Activated CD4-positive, alpha-beta T cell treated with anti-CD3 and anti-CD28 coated beads, Interleukin-10, Interleukin-2, amounts not matched to agents 100 ng/mL and 50 ng/mL, durations not matched to agents 16 hours and 8 hours (primary cell): ENCODE measurements at regions not wholly inside any gene's neighbourhood (a gene's known extent, or its start where the extent isn't known, plus 50 kb on each side); places are given as distances from the start of the nearest gene placed in this dataset.
"Not testable (repeated sequence)": the region's sequence is repeated elsewhere in the genome, so short reads cannot be mapped to it uniquely, and the experiment has no call there.

Source experiments
- DNase-seq: peaks from one replicate; pipeline ENCODE4 v3.0.0-alpha.2; 2020

DNA sequence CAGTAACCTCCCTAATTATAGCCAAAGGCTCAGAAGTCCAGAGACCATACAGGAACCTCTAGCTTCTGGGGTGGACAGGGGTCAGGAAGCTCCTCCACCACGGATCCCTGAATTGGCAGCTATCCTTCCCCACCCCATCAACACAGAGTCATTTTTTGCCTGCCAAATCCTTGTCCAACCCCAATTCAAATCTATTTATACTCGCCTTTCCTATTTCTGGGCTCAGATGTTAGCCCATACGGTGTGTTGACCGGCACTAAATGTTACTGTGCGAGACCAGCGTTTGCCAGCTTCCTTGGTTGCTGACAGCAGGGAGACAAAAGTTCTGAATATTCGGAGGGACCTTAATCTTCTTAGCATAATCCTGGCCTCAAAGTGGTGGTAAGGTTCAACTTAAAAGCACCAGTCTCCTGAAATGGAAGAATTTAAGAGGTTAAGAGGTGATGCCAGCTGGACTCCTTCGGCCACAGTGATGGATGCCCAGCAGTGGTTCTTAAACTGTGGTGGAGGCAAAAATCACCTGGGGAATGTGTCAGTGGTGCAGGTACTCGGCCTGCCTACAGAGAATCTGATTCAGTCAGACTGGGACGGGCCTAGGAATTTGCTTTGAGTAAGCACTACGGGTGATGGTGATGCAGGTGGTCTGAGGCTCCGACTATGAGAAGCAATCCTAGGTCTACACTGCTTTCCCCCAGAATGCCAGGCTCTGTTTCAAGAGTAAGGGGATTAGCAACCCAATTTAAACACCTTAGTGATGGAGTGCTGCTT is 204.8 kb upstream of the MEF2C start:
- no peak for DNase-seq

- no peak for DNase-seq
Observed at GRCh38 chr5:89087128-89087527, 204.1 kb upstream of the MEF2C start.

DNA sequence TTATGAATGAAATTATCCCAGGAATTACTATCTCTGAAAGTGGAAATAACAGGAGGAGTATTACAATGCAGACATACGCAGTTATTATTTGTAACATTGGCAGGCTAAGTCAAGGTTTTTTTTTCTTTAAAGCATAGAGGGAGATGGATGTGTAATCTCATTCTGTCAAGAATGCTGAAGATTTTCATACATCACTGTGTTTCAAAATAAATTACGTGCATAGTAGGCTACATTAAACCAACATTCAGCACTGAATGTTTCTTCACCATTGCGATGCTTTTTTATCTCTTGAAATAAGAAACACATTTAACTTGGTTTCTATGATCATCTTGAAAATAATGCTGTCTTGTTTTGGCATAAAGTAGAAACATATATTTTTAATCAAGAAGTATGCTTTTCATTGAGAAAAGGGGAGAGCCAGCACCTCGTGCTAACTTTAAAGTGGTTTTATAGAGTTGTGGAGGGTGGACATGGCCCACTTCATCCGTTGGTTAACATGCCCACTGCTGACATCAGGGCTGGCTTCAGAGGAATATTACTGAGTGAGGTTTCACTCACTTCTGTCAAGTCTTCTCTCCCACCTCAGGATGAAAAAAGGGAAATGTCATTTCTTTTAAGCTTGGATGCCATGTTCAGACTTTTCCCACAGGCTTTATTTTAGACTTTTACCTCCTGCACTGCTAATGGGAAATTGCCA is 203.6 kb upstream of the MEF2C start:
- DNase-seq: no peak

GRCh38 chr5:89083791-89084190 is 200.8 kb upstream of the MEF2C start:
- no peak for DNase-seq

DNA sequence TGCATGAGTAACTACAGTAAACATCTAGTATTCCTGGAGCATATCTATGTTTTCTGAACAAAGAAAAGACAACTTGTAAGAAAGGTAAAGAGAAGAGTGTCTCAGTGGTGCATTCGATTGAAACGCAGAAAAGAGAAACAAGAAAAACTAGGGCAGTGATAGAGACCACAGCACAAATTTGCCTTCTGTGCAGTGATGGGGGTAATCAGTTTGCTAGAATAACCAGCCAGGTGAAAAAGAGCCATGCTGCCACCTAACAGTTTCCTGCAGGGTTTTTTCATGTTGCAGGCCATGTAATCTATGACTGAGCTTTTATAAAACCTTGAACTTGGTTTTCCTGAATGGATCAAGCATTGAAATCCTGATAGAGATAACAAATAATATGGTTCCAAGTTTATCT is 198.4 kb upstream of the MEF2C start:
- no peak for DNase-seq

GRCh38 chr5:89080467-89081116 is 197.6 kb upstream of the MEF2C start:
- no peak for DNase-seq

DNA sequence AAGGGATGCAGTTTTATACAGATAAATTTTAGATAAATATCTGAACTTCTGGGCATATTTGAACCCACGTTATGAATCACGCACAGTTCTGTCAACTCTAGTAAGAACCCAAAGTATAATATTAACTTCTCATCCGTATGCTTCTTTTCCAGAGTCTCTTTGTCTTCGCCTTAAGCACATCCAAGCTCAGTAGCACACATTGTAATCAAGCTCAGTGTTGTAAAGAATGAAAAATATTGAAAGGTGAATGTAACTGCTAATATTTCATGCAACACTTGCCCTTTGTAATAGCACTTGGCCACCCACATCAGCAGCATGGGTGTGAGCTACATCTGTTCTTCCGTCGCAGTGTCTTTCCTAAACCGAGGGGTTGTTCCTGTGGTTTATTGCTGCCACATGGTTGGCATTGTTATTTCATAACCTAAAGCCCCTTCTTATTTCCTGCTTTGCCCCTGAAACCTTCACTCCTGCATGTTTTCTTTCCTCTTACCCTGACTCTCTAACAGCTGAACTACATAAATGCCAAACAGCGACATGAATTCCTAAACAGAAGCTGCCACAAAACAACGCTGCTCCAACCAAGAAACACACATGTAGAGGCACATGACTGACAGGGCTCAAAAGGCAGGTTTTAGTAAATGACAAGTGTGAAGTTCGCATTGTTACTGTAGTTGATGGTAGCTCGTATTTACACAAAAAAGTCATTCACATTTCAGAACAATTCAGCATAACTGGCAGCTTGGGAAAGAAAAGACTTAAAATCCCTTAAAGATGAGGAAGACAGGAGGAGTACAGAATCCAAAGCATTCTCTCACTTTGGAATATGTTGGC is 190.1 kb upstream of the MEF2C start:
- DNase-seq: no peak

DNA sequence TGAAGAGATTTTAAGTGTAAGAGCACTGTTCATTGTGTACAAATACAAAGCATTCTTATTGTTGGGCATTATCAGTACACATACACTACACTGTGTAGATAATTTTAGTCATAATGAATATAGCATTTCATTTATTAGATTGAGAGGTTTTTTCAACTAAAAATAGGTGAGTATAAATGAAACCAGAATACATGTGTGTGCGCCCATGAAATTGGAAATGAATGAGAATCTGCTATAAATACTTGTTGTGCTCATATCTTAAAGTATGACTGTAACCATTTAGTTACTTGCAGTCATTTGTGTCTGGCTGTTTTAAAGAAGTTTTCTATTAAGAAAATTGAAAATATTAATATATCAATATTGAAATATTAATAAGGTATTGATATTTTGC is 189.0 kb upstream of the MEF2C start:
- DNase-seq: no peak

- no peak for DNase-seq
Observed at GRCh38 chr5:89071101-89071940, 188.3 kb upstream of the MEF2C start.

DNA sequence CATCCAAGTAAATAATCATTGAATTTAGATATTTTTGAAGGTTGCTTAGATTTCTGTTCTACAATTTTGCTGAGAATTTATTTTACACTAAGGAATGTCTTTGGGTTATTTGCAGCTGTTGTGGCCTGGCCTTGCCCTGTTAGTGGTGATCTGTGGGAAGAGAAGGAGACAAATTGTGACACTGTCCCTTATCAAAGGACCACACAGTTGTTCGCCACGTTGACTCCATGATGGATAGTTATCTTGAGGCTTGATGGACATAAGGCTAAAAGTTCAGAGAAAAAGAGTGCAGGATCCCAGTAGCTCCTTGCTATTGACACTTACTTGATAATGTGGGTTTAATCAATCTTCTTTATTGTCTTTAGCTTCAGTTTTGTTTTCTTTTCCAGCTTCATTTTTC is 186.6 kb upstream of the MEF2C start:
- DNase-seq: no peak

DNA sequence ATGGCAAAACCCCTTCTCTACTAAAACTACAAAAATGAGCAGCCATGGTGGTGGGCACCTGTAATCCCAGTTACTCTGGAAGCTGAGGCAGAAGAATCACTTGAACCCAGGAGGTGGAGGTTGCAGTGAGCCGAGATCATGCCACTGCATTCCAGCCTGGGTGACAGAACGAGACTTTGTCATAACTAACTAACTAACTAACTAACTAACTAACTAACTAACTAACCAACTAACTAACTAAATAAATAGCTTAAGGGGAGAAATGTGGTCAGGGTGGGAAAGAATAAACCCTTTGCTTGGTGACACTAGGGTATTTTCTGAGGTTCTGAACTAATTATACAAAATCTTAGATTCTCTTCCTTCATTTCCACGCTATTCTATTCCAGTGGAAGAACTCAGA is 184.4 kb upstream of the MEF2C start:
- DNase-seq: no peak

- peak; percentile 86 for DNase-seq
Observed at GRCh38 chr5:89065919-89066318, 182.9 kb upstream of the MEF2C start.

- DNase-seq: peak; percentile 19
Observed at GRCh38 chr5:89064736-89065135, 181.8 kb upstream of the MEF2C start.

DNA sequence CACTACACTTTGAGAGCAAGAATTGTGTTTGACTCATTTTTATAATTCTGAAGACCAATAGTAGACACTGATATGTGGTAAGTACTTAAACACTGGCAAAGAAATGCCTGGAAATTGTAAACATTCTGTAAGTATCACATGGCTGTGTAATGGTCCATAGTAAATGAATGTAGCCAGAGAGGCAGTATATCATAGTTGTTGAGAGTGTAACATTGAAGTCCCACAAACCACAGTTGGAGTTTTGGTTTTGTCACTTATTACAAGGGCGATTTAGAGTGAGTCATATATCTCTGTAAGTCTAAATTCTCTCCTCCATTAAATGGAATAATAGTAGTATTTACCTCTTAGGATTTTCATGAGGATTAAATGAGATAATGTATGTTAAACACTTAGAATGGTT is 181.1 kb upstream of the MEF2C start:
- DNase-seq: peak; percentile 57

- DNase-seq: no peak
Observed at GRCh38 chr5:89060768-89061167, 177.8 kb upstream of the MEF2C start.

DNA sequence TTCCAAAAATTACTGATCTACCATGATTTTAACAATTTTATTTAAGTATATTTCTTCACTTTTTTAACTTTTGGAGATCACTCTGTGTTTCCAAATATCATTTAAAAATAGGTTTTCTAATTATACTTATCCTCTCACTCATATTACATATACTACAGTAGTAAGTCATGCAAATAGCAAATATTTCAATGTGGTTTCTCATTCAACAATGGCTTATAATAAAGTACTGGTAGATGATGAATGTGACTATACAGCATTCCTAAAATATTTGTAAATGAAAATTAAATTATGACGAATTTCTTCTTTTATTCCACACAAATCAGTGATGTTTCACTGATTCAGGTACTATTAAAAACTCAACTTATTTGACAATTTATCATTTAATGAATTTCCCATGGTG is 176.3 kb upstream of the MEF2C start:
- DNase-seq: no peak

DNA sequence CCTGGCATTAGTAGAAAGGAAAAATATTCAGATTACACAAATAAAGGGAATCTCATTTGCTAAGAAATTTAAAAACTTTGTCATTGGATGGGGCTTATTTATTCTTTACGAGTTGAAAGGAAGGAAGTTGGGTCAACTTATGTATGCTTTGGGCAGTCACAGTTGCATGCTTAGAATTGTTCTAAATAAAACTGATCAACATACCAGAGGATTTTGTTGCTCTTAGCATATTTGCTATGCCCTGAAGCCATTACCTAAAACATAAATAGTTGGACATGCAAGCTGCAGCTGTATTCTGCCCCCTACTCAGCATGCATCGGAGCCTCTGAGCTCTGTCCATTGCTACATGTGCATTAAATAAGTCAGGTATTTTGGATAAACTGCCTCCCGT is 172.7 kb upstream of the MEF2C start:
- DNase-seq: no peak

GRCh38 chr5:89055015-89055694 is 172.2 kb upstream of the MEF2C start:
- no peak for DNase-seq

DNA sequence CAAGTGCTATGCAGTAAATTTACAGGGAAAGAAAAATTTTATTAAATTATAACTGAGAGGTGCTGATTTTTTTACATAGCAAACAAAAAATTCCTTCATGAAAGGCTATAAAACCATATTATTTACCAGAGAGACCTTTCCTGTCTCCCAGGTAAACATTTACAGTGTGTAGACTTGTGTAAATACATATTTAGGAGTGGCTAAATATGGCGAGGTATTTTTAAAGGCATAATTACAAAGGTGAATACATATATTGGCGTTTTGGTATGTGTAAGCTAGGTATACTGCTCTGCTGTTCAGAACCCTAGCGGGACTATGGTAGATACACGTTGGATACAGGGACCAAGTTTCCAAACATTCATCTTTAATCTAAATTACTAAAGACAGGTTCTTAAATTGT is 170.6 kb upstream of the MEF2C start:
- DNase-seq: no peak

GRCh38 chr5:89050062-89050461 is 167.1 kb upstream of the MEF2C start:
- not testable (repeated sequence) for DNase-seq

- no peak for DNase-seq
Observed at GRCh38 chr5:89047571-89047970, 164.6 kb upstream of the MEF2C start.

DNA sequence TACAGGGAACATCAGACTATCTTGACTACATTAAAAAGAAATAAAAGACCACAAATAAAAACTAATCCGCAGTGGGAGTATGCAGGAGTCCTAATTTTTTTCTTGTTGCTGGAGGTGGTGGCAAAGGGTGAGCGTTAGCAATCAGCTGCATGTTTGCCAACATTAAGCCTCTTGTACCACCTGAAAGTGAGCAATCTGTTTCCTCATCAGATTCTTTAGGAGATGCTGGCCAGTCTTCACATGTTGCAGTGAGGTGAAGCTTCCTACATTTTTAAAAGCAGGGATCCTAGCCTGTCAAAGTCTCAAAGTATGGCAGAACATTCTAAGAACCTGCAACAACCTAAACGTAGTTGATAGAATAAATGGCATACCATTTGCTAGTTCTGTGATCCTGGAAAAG is 162.2 kb upstream of the MEF2C start:
- DNase-seq: no peak
